Esophagus muscularis mucosa (tissue), 4 donors: ENCODE measurements at regions not wholly inside any gene's neighbourhood (a gene's known extent, or its start where the extent isn't known, plus 50 kb on each side); places are given as distances from the start of the nearest gene placed in this dataset.

Experiments
- DNase-seq: peaks from one replicate; pipeline ENCODE4 v3.0.0-alpha.2; 2017; ENCODE audit errors: extremely low spot score
- H3K27ac ChIP-seq, 4 donors: fragments of 200-600 bp; sonication (generic); replicated peaks in 1 of 4; 1 replicate in 3 of 4; 2 replicates in 1 of 4; pipeline ENCODE4 v1.5.1; 2016 to 2019; ENCODE audit warnings: mild to moderate bottlenecking in 1 of 4
- H3K27me3 ChIP-seq, 4 donors: fragments of 200-600 bp; sonication (generic); one replicate each; pipeline versions ENCODE4 v1.5.1 to v1.6.0; 2016 to 2019
- H3K36me3 ChIP-seq, 4 donors: fragments of 200-600 bp; sonication (generic); one replicate each; pipeline ENCODE4 v1.5.1; 2016 to 2019
- H3K4me1 ChIP-seq, 4 donors: fragments of 200-600 bp; sonication (generic); one replicate each; pipeline ENCODE4 v1.5.1; 2016 to 2019
- H3K4me3 ChIP-seq, 4 donors: fragments of 200-600 bp; sonication (generic); 1 replicate in 2 of 4; 2 replicates in 2 of 4; pipeline ENCODE4 v1.5.1; 2016 to 2019; ENCODE audit warnings: mild to moderate bottlenecking in 4 of 4, moderate library complexity in 1 of 4
- H3K9me3 ChIP-seq, 4 donors: fragments of 200-600 bp; sonication (generic); 1 replicate in 3 of 4; 2 replicates in 1 of 4; pipeline ENCODE4 v1.5.1; 2016 to 2019
- CTCF ChIP-seq, 3 experiments: fragments of 200-600 bp in 2 of 3; fragments of 450-650 bp in 1 of 3; sonication (generic) in 2 of 3; IDR thresholded peaks; one replicate each; pipeline ENCODE4 v1.5.1; 2017 to 2019; ENCODE audit warnings: antibody characterized with exemption in 3 of 3, mild to moderate bottlenecking in 2 of 3, moderate library complexity in 1 of 3
- EP300 ChIP-seq: sonication (generic); formaldehyde crosslinking; IDR thresholded peaks from one replicate; pipeline ENCODE4 v1.6.1; 2017; ENCODE audit warnings: antibody characterized with exemption
- POLR2A ChIP-seq: fragments of 450-650 bp; IDR thresholded peaks from one replicate; pipeline ENCODE4 v1.6.1; 2017; ENCODE audit warnings: antibody characterized with exemption, moderate library complexity, mild to moderate bottlenecking, low read depth
- POLR2AphosphoS5 ChIP-seq, 2 donors: sonication (generic); formaldehyde crosslinking; IDR thresholded peaks; one replicate each; pipeline ENCODE4 v1.6.1; 2017; ENCODE audit warnings: antibody characterized with exemption in 2 of 2
- WGBS: methylation state at CpG from one replicate; pipeline ENCODE4 v1.1.5; 2018; 5-methylcytosine and 5-hydroxymethylcytosine counted together
- intact Hi-C: fragments of 100-400 bp; cut with DNase I; formaldehyde crosslinking; loops from one replicate; pipeline ENCODE4 v1.15.1; 2023

- peak; percentile 87 for DNase-seq
- Histone ChIP-seq H3K9me3 (no peaks in the 10 kb centered on the region), H3K27me3 (no peaks in the 10 kb centered on the region), H3K4me3 (no peak overlapping the region), H3K4me1 (peaks cover 0 to 11% (median 5%) of the 10 kb centered on the region in 4 donors), H3K36me3 (no peaks in the 10 kb centered on the region), H3K27ac (no peak overlapping the region)
- TF ChIP-seq CTCF (IDR thresholded peaks at IDR 0.05) (no peak), POLR2AphosphoS5 (IDR thresholded peaks at IDR 0.05) (no peak), POLR2A (no peak), EP300 (no peak)
- 94% methylated on average over 13 of the region's 13 CpGs for WGBS
- intact Hi-C loops, result no loop called here
Measured at GRCh38 chr6:22349051-22349450, 52.2 kb upstream of the PRL start.

- TF ChIP-seq POLR2A (no peak), CTCF (IDR thresholded peaks at IDR 0.05) (no peak), EP300 (no peak), POLR2AphosphoS5 (IDR thresholded peaks at IDR 0.05) (no peak)
Measured at GRCh38 chr6:22349528-22349927, 52.7 kb upstream of the PRL start.

GRCh38 chr6:22350109-22350508 is 53.3 kb upstream of the PRL start:
- Histone ChIP-seq H3K4me1 (peaks cover 0 to 11% (median 5%) of the 10 kb centered on the region in 4 donors), H3K4me3 (no peak overlapping the region), H3K9me3 (no peaks in the 10 kb centered on the region), H3K27ac (no peak overlapping the region), H3K36me3 (no peaks in the 10 kb centered on the region), H3K27me3 (no peaks in the 10 kb centered on the region)
- intact Hi-C loops, result no loop called here
- WGBS, result 18% methylated on average over 1 of the region's 1 CpG
- no peak for DNase-seq
- no peak for TF ChIP-seq EP300
- no peak for TF ChIP-seq POLR2A
- TF ChIP-seq POLR2AphosphoS5 (IDR thresholded peaks at IDR 0.05), result no peak
- TF ChIP-seq CTCF (IDR thresholded peaks at IDR 0.05), result no peak

More at GRCh38 chr6:22349528-22349927, 52.7 kb upstream of the PRL start:
- Histone ChIP-seq H3K27me3 (no peaks in the 10 kb centered on the region), H3K27ac (no peak overlapping the region), H3K4me1 (peaks cover 0 to 11% (median 5%) of the 10 kb centered on the region in 4 donors), H3K36me3 (no peaks in the 10 kb centered on the region), H3K9me3 (no peaks in the 10 kb centered on the region), H3K4me3 (no peak overlapping the region)
- intact Hi-C loops, result no loop called here
- DNase-seq, result no peak

- Histone ChIP-seq H3K9me3 (no peaks in the 10 kb centered on the region), H3K4me3 (no peak overlapping the region), H3K27me3 (no peaks in the 10 kb centered on the region), H3K36me3 (no peaks in the 10 kb centered on the region), H3K27ac (no peak overlapping the region), H3K4me1 (peaks cover 0 to 11% (median 5%) of the 10 kb centered on the region in 4 donors)
- WGBS, result 92% methylated on average over 2 of the region's 2 CpGs
- DNase-seq, result no peak
- TF ChIP-seq POLR2A (no peak), EP300 (no peak), CTCF (IDR thresholded peaks at IDR 0.05) (no peak), POLR2AphosphoS5 (IDR thresholded peaks at IDR 0.05) (no peak)
- intact Hi-C loops, result no loop called here
Measured at GRCh38 chr6:22353101-22353500, 56.3 kb upstream of the PRL start.

GRCh38 chr6:22356362-22356940 is 59.6 kb upstream of the PRL start:
- DNase-seq, result no peak
- TF ChIP-seq EP300 (no peak), POLR2AphosphoS5 (IDR thresholded peaks at IDR 0.05) (no peak), CTCF (IDR thresholded peaks at IDR 0.05) (no peak), POLR2A (no peak)
- no peak overlapping the region for H3K27ac ChIP-seq
- no peak overlapping the region for H3K4me3 ChIP-seq
- peaks cover 0 to 1% (median 0%) of the 10 kb centered on the region in 4 donors for H3K9me3 ChIP-seq
- H3K36me3 ChIP-seq, result no peaks in the 10 kb centered on the region
- H3K27me3 ChIP-seq, result no peaks in the 10 kb centered on the region
- H3K4me1 ChIP-seq, result no peaks in the 10 kb centered on the region
- intact Hi-C loops, result no loop called here
- 71% methylated on average over 4 of the region's 28 CpGs for WGBS
